ENCODE measurements at regions not wholly inside any gene's neighbourhood (a gene's known extent, or its start where the extent isn't known, plus 50 kb on each side); places are given as distances from the start of the nearest gene placed in this dataset.

DNA sequence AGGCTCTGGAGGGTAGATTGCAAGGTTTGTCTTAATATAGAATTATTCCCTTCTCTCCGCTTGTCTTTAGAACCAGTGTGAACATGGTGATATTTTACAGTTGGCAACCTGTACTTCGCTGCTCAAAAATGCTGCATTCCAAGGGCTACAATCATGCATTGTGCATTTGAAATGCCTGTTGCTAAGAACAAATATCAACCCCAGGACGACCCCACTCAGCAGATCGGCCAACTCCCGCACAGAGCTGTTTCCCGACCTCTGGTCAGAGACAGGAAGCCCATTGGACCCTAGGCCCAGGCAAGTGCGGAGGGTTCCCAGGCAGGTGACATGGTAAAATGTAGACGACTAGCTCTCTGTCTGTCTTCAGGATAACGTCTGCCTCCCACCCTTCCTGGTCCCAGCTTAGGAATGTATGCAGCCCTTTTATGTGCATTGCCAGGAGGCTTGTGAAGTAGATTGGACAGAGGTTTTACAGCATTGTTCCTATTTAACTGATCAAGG lies 263.5 kb downstream of the FOXO1 start:
- peak overlapping the region; percentile 22 for H3K27ac ChIP-seq (ENCODE audit: low read length, poor library complexity, severe bottlenecking)
- no peaks in the 10 kb centered on the region for H3K9me3 ChIP-seq (ENCODE audit: control insufficient read depth, low read length)
- H3K4me2 ChIP-seq (ENCODE audit: low read length, poor library complexity, severe bottlenecking), result no peak overlapping the region
- no peaks in the 10 kb centered on the region for H3K27me3 ChIP-seq (ENCODE audit: control insufficient read depth in 1 of 2, insufficient read depth in 1 of 2, low read length in 2 of 2)
- peak overlapping the region; percentile 41 for H4K91ac ChIP-seq (ENCODE audit: low read length)
- no peaks in the 10 kb centered on the region for H3K36me3 ChIP-seq (ENCODE audit: control insufficient read depth in 1 of 2, insufficient read depth in 2 of 2, low read depth in 1 of 2, low read length in 2 of 2)
- H2BK12ac ChIP-seq (ENCODE audit: low read length in 2 of 2), result peak overlapping the region in 1 of 2 experiments; percentile 61
- H3K4me3 ChIP-seq (ENCODE audit: insufficient read depth in 1 of 2, low read depth in 1 of 2, low read length in 2 of 2), result no peak overlapping the region
- H3K9ac ChIP-seq (ENCODE audit: low read length), result peak overlapping the region; percentile 75
- no peak overlapping the region for H2BK15ac ChIP-seq (ENCODE audit: low read depth, poor library complexity, severe bottlenecking)
- H4K8ac ChIP-seq (ENCODE audit: low read length), result peak overlapping the region; percentile 76
- 16% methylated on average over 7 of the region's 9 CpGs for WGBS
- peak overlapping the region in 1 of 2 experiments; percentile 2 for H3K4ac ChIP-seq (ENCODE audit: low read depth in 1 of 2, low read length in 2 of 2)
- H2BK5ac ChIP-seq (ENCODE audit: low read depth, low read length, poor library complexity, severe bottlenecking), result no peak overlapping the region
- H3K23ac ChIP-seq (ENCODE audit: low read length in 2 of 2), result no peak overlapping the region
- peak; percentile 40 for DNase-seq
- no peak overlapping the region for H2AK5ac ChIP-seq (ENCODE audit: low read length, severe bottlenecking)
- H3K4me1 ChIP-seq (ENCODE audit: control insufficient read depth, insufficient read depth, low read depth, low read length), result peaks cover 9% of the 10 kb centered on the region
- H3K79me1 ChIP-seq (replicated peaks; ENCODE audit: low read length, poor library complexity, severe bottlenecking), result no peaks in the 10 kb centered on the region
- H2AFZ ChIP-seq (ENCODE audit: low read depth, low read length), result no peak overlapping the region
- H3K14ac ChIP-seq (ENCODE audit: low read length in 2 of 2), result no peak overlapping the region
- H2BK120ac ChIP-seq (ENCODE audit: low read depth, low read length), result no peak overlapping the region
- peak overlapping the region in 1 of 2 experiments; percentile 29 for H3K18ac ChIP-seq (ENCODE audit: low read depth in 1 of 2, low read length in 2 of 2)

DNA sequence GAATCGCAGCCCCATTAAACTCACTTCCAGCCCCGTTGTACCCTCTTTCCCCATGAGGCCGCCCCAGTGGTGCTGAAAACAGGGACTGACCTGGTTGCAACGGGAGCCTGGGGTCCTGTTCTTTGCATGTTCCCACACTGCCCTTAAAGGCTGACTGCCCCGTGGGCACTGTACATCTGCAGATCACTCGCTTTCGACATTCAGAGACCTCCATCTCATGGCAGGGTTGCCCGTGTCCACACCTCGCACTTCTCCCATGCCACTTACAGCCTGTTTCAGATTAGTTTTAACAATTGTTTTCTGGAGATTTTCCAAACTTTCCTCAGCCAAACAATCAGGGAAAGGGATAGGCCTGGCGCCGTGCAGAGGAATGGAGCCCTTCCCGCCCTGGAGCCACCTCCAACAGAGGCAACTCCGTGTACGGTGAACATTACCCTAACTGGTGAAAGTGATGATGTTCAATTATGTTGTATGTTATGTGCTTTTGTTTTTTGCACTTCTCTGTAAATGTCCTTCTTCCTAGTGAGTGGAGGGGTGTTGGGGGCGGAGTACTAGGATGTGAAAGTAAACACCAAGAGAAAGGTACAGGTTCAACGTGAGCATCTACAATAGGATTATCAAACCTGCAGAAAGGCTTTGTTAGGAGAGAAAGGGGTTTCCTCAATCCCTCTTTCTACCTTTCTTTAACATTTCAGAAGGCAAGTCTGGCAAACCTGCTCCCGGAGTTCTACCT lies 262.8 kb downstream of the FOXO1 start:
- no peak for DNase-seq
- peak overlapping the region in 1 of 2 experiments; percentile 29 for H3K18ac ChIP-seq (ENCODE audit: low read depth in 1 of 2, low read length in 2 of 2)
- H3K27me3 ChIP-seq (ENCODE audit: control insufficient read depth in 1 of 2, insufficient read depth in 1 of 2, low read length in 2 of 2), result no peaks in the 10 kb centered on the region
- 95% methylated on average over 15 of the region's 17 CpGs for whole genome bisulfite sequencing
- H2AK5ac ChIP-seq (ENCODE audit: low read length, severe bottlenecking), result peak overlapping the region; percentile 52
- H3K14ac ChIP-seq (ENCODE audit: low read length in 2 of 2), result peak overlapping the region in 1 of 2 experiments; percentile 19
- H3K23ac ChIP-seq (ENCODE audit: low read length in 2 of 2), result no peak overlapping the region
- H3K79me1 ChIP-seq (replicated peaks; ENCODE audit: low read length, poor library complexity, severe bottlenecking), result no peaks in the 10 kb centered on the region
- H3K9me3 ChIP-seq (ENCODE audit: control insufficient read depth, low read length), result no peaks in the 10 kb centered on the region
- H4K8ac ChIP-seq (ENCODE audit: low read length), result no peak overlapping the region
- H2BK120ac ChIP-seq (ENCODE audit: low read depth, low read length), result no peak overlapping the region
- H2BK12ac ChIP-seq (ENCODE audit: low read length in 2 of 2), result peak overlapping the region in 1 of 2 experiments; percentile 74
- H2BK15ac ChIP-seq (ENCODE audit: low read depth, poor library complexity, severe bottlenecking), result no peak overlapping the region
- H3K9ac ChIP-seq (ENCODE audit: low read length), result peak overlapping the region; percentile 75
- no peak overlapping the region for H2AFZ ChIP-seq (ENCODE audit: low read depth, low read length)
- no peak overlapping the region for H3K4me3 ChIP-seq (ENCODE audit: insufficient read depth in 1 of 2, low read depth in 1 of 2, low read length in 2 of 2)
- peaks cover 11% of the 10 kb centered on the region for H3K4me1 ChIP-seq (ENCODE audit: control insufficient read depth, insufficient read depth, low read depth, low read length)
- no peak overlapping the region for H2BK5ac ChIP-seq (ENCODE audit: low read depth, low read length, poor library complexity, severe bottlenecking)
- H3K4ac ChIP-seq (ENCODE audit: low read depth in 1 of 2, low read length in 2 of 2), result peak overlapping the region; percentile 2 to 4
- no peaks in the 10 kb centered on the region for H3K36me3 ChIP-seq (ENCODE audit: control insufficient read depth in 1 of 2, insufficient read depth in 2 of 2, low read depth in 1 of 2, low read length in 2 of 2)
- no peak overlapping the region for H3K4me2 ChIP-seq (ENCODE audit: low read length, poor library complexity, severe bottlenecking)
- no peak overlapping the region for H4K91ac ChIP-seq (ENCODE audit: low read length)
- H3K27ac ChIP-seq (ENCODE audit: low read length, poor library complexity, severe bottlenecking), result no peak overlapping the region

DNA sequence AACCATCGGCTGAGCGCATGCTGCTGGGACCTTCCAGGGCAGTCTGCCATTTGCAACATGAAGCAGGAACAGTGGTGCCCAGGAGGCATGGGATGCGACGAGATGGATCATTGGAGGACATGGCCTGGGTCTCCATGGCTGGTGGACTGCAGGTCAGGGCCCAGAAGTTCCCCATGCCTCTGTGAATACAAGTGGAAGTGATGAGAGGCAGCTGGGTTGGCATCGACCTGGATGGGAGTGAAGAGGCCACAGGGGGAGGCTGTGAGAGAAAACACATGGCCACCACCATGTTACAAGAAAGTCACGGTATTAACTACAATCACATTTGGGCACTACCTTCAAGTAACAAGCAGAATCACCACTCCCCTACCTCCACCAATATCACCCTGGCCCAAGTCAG lies 262.0 kb downstream of the FOXO1 start:
- Histone ChIP-seq H3K79me1 (replicated peaks; ENCODE audit: low read length, poor library complexity, severe bottlenecking) (no peaks in the 10 kb centered on the region), H3K14ac (ENCODE audit: low read length in 2 of 2) (peak overlapping the region in 1 of 2 experiments; percentile 78), H3K4ac (ENCODE audit: low read depth in 1 of 2, low read length in 2 of 2) (no peak overlapping the region), H2AFZ (ENCODE audit: low read depth, low read length) (no peak overlapping the region), H3K23ac (ENCODE audit: low read length in 2 of 2) (no peak overlapping the region), H3K27me3 (ENCODE audit: control insufficient read depth in 1 of 2, insufficient read depth in 1 of 2, low read length in 2 of 2) (no peaks in the 10 kb centered on the region), H3K18ac (ENCODE audit: low read depth in 1 of 2, low read length in 2 of 2) (peak overlapping the region in 1 of 2 experiments; percentile 61), H2BK12ac (ENCODE audit: low read length in 2 of 2) (peak overlapping the region in 1 of 2 experiments; percentile 45), H2BK15ac (ENCODE audit: low read depth, poor library complexity, severe bottlenecking) (peak overlapping the region; percentile 26), H2AK5ac (ENCODE audit: low read length, severe bottlenecking) (peak overlapping the region; percentile 41), H3K9ac (ENCODE audit: low read length) (no peak overlapping the region), H3K4me2 (ENCODE audit: low read length, poor library complexity, severe bottlenecking) (no peak overlapping the region), H3K9me3 (ENCODE audit: control insufficient read depth, low read length) (no peaks in the 10 kb centered on the region), H4K8ac (ENCODE audit: low read length) (no peak overlapping the region), H2BK120ac (ENCODE audit: low read depth, low read length) (no peak overlapping the region), H2BK5ac (ENCODE audit: low read depth, low read length, poor library complexity, severe bottlenecking) (no peak overlapping the region), H3K36me3 (ENCODE audit: control insufficient read depth in 1 of 2, insufficient read depth in 2 of 2, low read depth in 1 of 2, low read length in 2 of 2) (no peaks in the 10 kb centered on the region), H3K4me1 (ENCODE audit: control insufficient read depth, insufficient read depth, low read depth, low read length) (peaks cover 11% of the 10 kb centered on the region), H3K27ac (ENCODE audit: low read length, poor library complexity, severe bottlenecking) (no peak overlapping the region), H3K4me3 (ENCODE audit: insufficient read depth in 1 of 2, low read depth in 1 of 2, low read length in 2 of 2) (no peak overlapping the region), H4K91ac (ENCODE audit: low read length) (no peak overlapping the region)
- no peak for DNase-seq
- 98% methylated on average over 6 of the region's 6 CpGs for WGBS

GRCh38 chr13:40404967-40405716 lies 261.3 kb downstream of the FOXO1 start:
- Histone ChIP-seq H4K91ac (ENCODE audit: low read length) (no peak overlapping the region), H3K4me1 (ENCODE audit: control insufficient read depth, insufficient read depth, low read depth, low read length) (peaks cover 11% of the 10 kb centered on the region), H2BK120ac (ENCODE audit: low read depth, low read length) (no peak overlapping the region), H3K9me3 (ENCODE audit: control insufficient read depth, low read length) (no peaks in the 10 kb centered on the region), H2BK12ac (ENCODE audit: low read length in 2 of 2) (peak overlapping the region in 1 of 2 experiments; percentile 48), H4K8ac (ENCODE audit: low read length) (no peak overlapping the region), H3K14ac (ENCODE audit: low read length in 2 of 2) (no peak overlapping the region), H3K27me3 (ENCODE audit: control insufficient read depth in 1 of 2, insufficient read depth in 1 of 2, low read length in 2 of 2) (no peaks in the 10 kb centered on the region), H2AFZ (ENCODE audit: low read depth, low read length) (no peak overlapping the region), H3K23ac (ENCODE audit: low read length in 2 of 2) (no peak overlapping the region), H2AK5ac (ENCODE audit: low read length, severe bottlenecking) (no peak overlapping the region), H2BK15ac (ENCODE audit: low read depth, poor library complexity, severe bottlenecking) (no peak overlapping the region), H3K4me3 (ENCODE audit: insufficient read depth in 1 of 2, low read depth in 1 of 2, low read length in 2 of 2) (no peak overlapping the region), H3K4ac (ENCODE audit: low read depth in 1 of 2, low read length in 2 of 2) (no peak overlapping the region), H2BK5ac (ENCODE audit: low read depth, low read length, poor library complexity, severe bottlenecking) (no peak overlapping the region), H3K9ac (ENCODE audit: low read length) (no peak overlapping the region), H3K27ac (ENCODE audit: low read length, poor library complexity, severe bottlenecking) (no peak overlapping the region), H3K79me1 (replicated peaks; ENCODE audit: low read length, poor library complexity, severe bottlenecking) (no peaks in the 10 kb centered on the region), H3K4me2 (ENCODE audit: low read length, poor library complexity, severe bottlenecking) (no peak overlapping the region), H3K36me3 (ENCODE audit: control insufficient read depth in 1 of 2, insufficient read depth in 2 of 2, low read depth in 1 of 2, low read length in 2 of 2) (no peaks in the 10 kb centered on the region), H3K18ac (ENCODE audit: low read depth in 1 of 2, low read length in 2 of 2) (no peak overlapping the region)
- DNase-seq, result no peak
- WGBS, result over 99% methylated on average over 4 of the region's 4 CpGs
